Nephron progenitor cell (in vitro differentiated cells): ENCODE measurements at regions not wholly inside any gene's neighbourhood (a gene's known extent, or its start where the extent isn't known, plus 50 kb on each side); places are given as distances from the start of the nearest gene placed in this dataset.

Source experiments
- DNase-seq: peaks from one replicate; pipeline ENCODE4 v3.0.0; 2021
- H3K27ac Mint-ChIP-seq: 2 replicates; pipeline ENCODE4 v1.8.0; 2021; ENCODE audit warnings: mild to moderate bottlenecking, moderate library complexity, mixed read lengths
- H3K27me3 Mint-ChIP-seq: 2 replicates; pipeline ENCODE4 v1.8.0; 2021; ENCODE audit warnings: mild to moderate bottlenecking, low read depth, mixed read lengths; ENCODE audit not compliant: poor library complexity
- H3K36me3 Mint-ChIP-seq: 2 replicates; pipeline ENCODE4 v1.8.0; 2021; ENCODE audit warnings: low read depth, mixed read lengths
- H3K4me1 Mint-ChIP-seq: 2 replicates; pipeline ENCODE4 v1.8.0; 2021; ENCODE audit warnings: mixed read lengths
- H3K4me3 Mint-ChIP-seq: 2 replicates; pipeline ENCODE4 v1.8.0; 2021; ENCODE audit warnings: mild to moderate bottlenecking, moderate library complexity, mixed read lengths
- H3K9me3 Mint-ChIP-seq: 2 replicates; pipeline ENCODE4 v1.8.0; 2021; ENCODE audit warnings: mild to moderate bottlenecking, moderate library complexity, mixed read lengths
- TF ChIP-seq, protein P1 (sequence below): fragments of 200-600 bp; sonication (generic); IDR thresholded peaks from 2 replicates; pipeline ENCODE4 v1.5.0; 2021; ENCODE audit warnings: antibody characterized with exemption

DNA sequence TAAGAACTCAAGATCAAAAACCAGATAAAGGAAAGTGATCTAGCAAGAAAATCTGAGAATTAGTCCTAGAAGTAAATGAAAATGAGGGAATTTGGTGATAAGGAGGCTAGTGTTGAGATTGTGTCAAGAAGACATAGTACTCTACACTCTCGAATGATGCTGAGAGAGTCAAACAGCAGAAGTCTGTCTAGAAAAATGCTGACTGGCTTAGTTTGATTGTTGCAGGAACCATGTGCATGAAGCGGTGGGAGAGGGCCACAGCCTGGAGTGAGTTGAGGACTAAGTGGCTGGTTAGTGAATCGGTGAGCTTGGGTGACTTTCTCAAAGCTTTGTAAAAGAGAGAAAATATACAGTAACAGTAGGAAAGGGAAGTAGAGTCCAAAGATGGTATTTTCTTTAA lies 124.5 kb downstream of the LRIG3 start:
- Mint-ChIP-seq H3K4me1 (no peaks in the 10 kb centered on the region), H3K4me3 (no peak overlapping the region), H3K27me3 (no peaks in the 10 kb centered on the region), H3K27ac (peak overlapping the region; percentile 19), H3K36me3 (no peaks in the 10 kb centered on the region), H3K9me3 (peaks cover 22% of the 10 kb centered on the region)
- TF ChIP-seq, protein P1, sequence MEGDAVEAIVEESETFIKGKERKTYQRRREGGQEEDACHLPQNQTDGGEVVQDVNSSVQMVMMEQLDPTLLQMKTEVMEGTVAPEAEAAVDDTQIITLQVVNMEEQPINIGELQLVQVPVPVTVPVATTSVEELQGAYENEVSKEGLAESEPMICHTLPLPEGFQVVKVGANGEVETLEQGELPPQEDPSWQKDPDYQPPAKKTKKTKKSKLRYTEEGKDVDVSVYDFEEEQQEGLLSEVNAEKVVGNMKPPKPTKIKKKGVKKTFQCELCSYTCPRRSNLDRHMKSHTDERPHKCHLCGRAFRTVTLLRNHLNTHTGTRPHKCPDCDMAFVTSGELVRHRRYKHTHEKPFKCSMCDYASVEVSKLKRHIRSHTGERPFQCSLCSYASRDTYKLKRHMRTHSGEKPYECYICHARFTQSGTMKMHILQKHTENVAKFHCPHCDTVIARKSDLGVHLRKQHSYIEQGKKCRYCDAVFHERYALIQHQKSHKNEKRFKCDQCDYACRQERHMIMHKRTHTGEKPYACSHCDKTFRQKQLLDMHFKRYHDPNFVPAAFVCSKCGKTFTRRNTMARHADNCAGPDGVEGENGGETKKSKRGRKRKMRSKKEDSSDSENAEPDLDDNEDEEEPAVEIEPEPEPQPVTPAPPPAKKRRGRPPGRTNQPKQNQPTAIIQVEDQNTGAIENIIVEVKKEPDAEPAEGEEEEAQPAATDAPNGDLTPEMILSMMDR = no peak
- DNase-seq = no peak

DNA sequence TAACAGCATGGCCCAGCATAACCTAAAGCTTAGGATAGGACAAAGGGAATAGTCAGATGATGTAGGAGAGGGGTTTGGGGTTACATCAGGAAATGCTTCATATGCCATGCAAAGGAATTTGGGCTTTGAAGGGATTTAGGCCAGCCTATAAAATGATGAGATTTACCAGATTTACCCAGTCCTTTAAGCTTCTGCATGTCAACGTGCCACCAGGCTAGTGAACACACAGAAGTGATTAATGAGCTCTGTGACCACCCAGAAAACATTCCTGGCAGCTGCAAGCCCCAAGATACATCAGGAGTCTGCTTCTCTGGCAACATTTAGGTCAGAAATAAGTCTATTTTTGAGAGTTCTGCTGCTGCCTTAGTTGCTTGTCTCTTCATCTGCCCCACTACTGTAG lies 118.3 kb downstream of the LRIG3 start:
- H3K36me3 Mint-ChIP-seq = no peaks in the 10 kb centered on the region
- peaks cover 22% of the 10 kb centered on the region for H3K9me3 Mint-ChIP-seq
- DNase-seq = peak; percentile 12

DNA sequence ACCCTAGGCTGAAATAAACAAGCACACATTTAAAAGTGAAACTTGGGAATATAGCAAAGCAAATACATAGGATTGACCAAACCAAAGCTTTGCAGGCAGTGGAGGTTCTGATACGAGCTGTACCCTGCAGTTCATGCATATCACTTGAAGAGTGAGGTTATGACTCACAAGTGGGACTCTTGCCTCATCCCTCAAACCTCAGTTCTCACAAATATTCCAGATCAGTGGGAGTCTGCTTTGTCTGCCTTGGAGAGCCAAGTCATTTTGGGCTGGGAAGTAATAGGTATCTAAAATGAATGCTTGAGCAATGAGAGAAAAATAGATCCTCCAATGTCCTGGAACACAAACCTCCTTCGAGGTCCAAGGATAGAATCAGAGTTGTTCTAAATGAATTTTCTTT lies 116.4 kb downstream of the LRIG3 start:
- DNase-seq = no peak
- Mint-ChIP-seq H3K4me3 (no peak overlapping the region), H3K27ac (no peak overlapping the region), H3K9me3 (peaks cover 12% of the 10 kb centered on the region), H3K4me1 (peaks cover 10% of the 10 kb centered on the region), H3K27me3 (no peaks in the 10 kb centered on the region), H3K36me3 (no peaks in the 10 kb centered on the region)
- TF ChIP-seq, protein P1 = no peak

More for the DNA sequence above, 118.3 kb downstream of the LRIG3 start:
- H3K27me3 Mint-ChIP-seq = no peaks in the 10 kb centered on the region
- H3K4me1 Mint-ChIP-seq = peaks cover 10% of the 10 kb centered on the region
- no peak overlapping the region for H3K4me3 Mint-ChIP-seq
- no peak overlapping the region for H3K27ac Mint-ChIP-seq
- TF ChIP-seq, protein P1 = no peak

DNA sequence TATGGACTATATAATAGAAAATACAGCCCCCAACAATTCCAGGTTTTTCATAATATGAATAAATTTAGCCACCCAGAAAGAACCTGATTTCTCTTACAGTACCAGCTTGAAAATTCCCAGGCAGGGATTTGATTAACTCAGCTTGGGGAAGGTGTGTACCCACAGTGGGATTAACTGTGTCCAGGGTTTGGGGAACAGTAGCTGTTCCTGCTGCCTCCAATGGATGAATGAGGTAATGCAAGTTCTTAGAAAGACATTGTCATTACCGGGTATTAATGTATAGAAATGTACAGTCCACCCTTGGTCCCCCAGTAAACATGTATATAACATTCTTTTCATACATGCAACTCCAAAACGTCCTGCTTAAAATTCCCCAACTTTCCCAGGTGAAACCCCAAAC lies 115.6 kb downstream of the LRIG3 start:
- DNase-seq = no peak
- Mint-ChIP-seq H3K4me1 (peaks cover 10% of the 10 kb centered on the region), H3K27me3 (no peaks in the 10 kb centered on the region), H3K27ac (no peak overlapping the region), H3K9me3 (peaks cover 4% of the 10 kb centered on the region), H3K4me3 (no peak overlapping the region), H3K36me3 (no peaks in the 10 kb centered on the region)
- TF ChIP-seq, protein P1 = peak; percentile 51

DNA sequence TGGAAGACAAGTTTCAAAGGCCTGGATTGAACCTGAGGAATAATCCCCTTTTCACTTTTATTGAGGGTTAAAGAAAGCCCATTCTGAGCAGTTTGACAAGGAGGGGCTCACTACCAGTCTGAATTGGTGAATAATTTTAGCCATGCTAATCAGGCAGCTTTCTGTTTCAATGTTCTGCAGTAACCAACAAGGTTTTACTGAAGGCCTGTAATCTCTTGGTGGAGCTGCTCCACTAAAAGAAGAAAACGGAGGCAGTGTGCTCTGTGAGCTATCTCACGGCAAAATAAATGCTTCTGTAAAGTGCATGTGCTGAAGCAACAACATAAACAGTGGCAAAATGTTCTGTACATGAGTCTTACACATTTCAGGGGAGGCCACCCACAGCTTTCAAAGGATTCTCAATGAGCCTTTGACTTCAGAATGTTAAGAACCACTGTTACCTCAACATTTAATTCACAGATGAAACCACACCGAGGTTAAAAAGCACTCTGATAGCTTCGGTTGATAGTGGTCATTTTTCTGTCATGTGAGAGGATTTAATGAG lies 111.2 kb downstream of the LRIG3 start:
- Mint-ChIP-seq H3K36me3 (no peaks in the 10 kb centered on the region), H3K27ac (no peak overlapping the region), H3K9me3 (no peaks in the 10 kb centered on the region), H3K4me3 (no peak overlapping the region), H3K27me3 (no peaks in the 10 kb centered on the region), H3K4me1 (peaks cover 10% of the 10 kb centered on the region)
- TF ChIP-seq, protein P1 = no peak
- no peak for DNase-seq

DNA sequence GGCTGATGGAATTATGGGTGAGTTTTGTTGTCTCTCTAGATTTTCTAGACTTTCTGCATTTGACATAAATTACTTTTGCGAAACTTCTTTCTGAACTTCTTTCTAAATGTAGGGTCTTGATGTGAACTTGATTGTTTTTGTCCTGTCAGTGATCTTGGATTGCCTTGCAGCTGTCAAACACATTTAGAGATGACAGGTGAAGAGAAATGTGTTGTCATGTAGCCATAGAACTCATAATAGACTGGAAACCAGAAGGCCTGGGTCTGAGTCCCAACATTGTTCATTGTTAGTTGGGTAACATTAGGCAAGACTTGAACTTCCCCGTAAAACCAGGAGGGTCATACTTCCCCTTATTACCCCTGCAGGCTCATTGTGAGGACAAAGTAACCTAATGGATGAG lies 109.0 kb downstream of the LRIG3 start:
- Mint-ChIP-seq H3K27ac (no peak overlapping the region), H3K36me3 (no peaks in the 10 kb centered on the region), H3K4me3 (no peak overlapping the region), H3K4me1 (peaks cover 10% of the 10 kb centered on the region), H3K9me3 (no peaks in the 10 kb centered on the region), H3K27me3 (no peaks in the 10 kb centered on the region)
- TF ChIP-seq, protein P1 = no peak
- DNase-seq = no peak
